Panc1 (cell line): ENCODE measurements at regions not wholly inside any gene's neighbourhood (a gene's known extent, or its start where the extent isn't known, plus 50 kb on each side); places are given as distances from the start of the nearest gene placed in this dataset.

ENCODE experiments used
- POLR2AphosphoS5 ChIP-seq: IDR thresholded peaks from 2 replicates; pipeline ENCODE4 v1.6.1; 2012; ENCODE audit warnings: mild to moderate bottlenecking, low read depth, low read length, moderate library complexity
- SIN3A ChIP-seq: IDR thresholded peaks from 2 replicates; pipeline ENCODE4 v1.6.1; 2012; ENCODE audit warnings: low read depth, mild to moderate bottlenecking, low read length, moderate library complexity, borderline replicate concordance; ENCODE audit not compliant: insufficient read depth
- TCF7L2 ChIP-seq: IDR thresholded peaks from 2 replicates; pipeline ENCODE4 v1.6.1; 2011; ENCODE audit warnings: mild to moderate bottlenecking, low read depth, low read length, inconsistent platforms
- TF ChIP-seq, protein P1 (sequence below): fragments of 450-650 bp; IDR thresholded peaks from 2 replicates; pipeline ENCODE4 v1.5.1; 2017; ENCODE audit warnings: mild to moderate bottlenecking

DNA sequence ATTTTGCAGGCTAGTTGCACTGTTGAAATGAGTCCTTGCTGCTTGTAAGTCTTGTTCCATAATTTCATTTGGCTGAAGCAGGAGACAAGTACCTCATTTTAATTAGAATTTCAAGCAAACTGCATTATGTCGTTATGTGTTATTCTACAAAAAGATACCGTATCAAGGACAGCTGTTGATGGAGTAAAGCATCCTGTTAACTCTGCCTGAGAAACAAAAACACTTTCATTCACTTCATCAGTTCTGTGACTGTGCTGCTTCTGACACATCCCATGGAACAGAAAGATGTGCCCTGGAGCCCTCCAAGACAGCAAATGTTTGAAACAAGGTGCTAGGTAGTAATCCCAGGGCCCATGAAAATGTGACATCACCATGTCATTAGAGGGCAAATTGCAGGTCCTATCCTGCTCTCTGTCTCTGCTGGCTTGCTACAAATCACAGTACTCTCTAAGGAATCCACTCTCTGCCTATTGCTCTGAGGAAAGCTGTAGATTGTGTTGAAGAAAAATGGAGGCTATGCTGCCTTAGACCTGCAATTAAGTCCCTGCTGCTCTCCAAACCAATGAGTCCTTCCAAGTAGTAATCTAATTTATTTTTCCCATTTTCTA, 209.7 kb upstream of the PARD3B start:
- TF ChIP-seq, protein P1, sequence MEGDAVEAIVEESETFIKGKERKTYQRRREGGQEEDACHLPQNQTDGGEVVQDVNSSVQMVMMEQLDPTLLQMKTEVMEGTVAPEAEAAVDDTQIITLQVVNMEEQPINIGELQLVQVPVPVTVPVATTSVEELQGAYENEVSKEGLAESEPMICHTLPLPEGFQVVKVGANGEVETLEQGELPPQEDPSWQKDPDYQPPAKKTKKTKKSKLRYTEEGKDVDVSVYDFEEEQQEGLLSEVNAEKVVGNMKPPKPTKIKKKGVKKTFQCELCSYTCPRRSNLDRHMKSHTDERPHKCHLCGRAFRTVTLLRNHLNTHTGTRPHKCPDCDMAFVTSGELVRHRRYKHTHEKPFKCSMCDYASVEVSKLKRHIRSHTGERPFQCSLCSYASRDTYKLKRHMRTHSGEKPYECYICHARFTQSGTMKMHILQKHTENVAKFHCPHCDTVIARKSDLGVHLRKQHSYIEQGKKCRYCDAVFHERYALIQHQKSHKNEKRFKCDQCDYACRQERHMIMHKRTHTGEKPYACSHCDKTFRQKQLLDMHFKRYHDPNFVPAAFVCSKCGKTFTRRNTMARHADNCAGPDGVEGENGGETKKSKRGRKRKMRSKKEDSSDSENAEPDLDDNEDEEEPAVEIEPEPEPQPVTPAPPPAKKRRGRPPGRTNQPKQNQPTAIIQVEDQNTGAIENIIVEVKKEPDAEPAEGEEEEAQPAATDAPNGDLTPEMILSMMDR: no peak
- TF ChIP-seq POLR2AphosphoS5 (no peak), SIN3A (no peak), TCF7L2 (no peak)
